ENCODE measurements at regions not wholly inside any gene's neighbourhood (a gene's known extent, or its start where the extent isn't known, plus 50 kb on each side); places are given as distances from the start of the nearest gene placed in this dataset.

- TF ChIP-seq CTCF (IDR thresholded peaks at IDR 0.05; ENCODE audit: borderline replicate concordance), result no peak
- Histone ChIP-seq H3K4me1 (no peaks in the 10 kb centered on the region), H3K36me3 (no peaks in the 10 kb centered on the region), H3K27me3 (ENCODE audit: low read depth) (no peaks in the 10 kb centered on the region), H3K9me3 (replicated peaks) (peaks cover 32% of the 10 kb centered on the region), H3K4me3 (no peak overlapping the region), H3K27ac (replicated peaks) (no peak overlapping the region)
- intact Hi-C loops (cut with micrococcal nuclease), result no loop called here
- DNase-seq, result no peak
Observed at GRCh38 chr6:167580619-167580911, 246.1 kb upstream of the AFDN start.

- no peaks in the 10 kb centered on the region for H3K36me3 ChIP-seq
- DNase-seq, result no peak
- H3K27ac ChIP-seq (replicated peaks), result no peak overlapping the region
- intact Hi-C loops (cut with micrococcal nuclease), result no loop called here
- peaks cover 33% of the 10 kb centered on the region for H3K9me3 ChIP-seq (replicated peaks)
- H3K27me3 ChIP-seq (ENCODE audit: low read depth), result no peaks in the 10 kb centered on the region
- no peak overlapping the region for H3K4me3 ChIP-seq
- no peak for TF ChIP-seq CTCF (IDR thresholded peaks at IDR 0.05; ENCODE audit: borderline replicate concordance)
- no peaks in the 10 kb centered on the region for H3K4me1 ChIP-seq
Observed at GRCh38 chr6:167581637-167582036, 245.1 kb upstream of the AFDN start.

- Histone ChIP-seq H3K4me3 (no peak overlapping the region), H3K27me3 (ENCODE audit: low read depth) (no peaks in the 10 kb centered on the region), H3K4me1 (no peaks in the 10 kb centered on the region), H3K27ac (replicated peaks) (no peak overlapping the region), H3K36me3 (no peaks in the 10 kb centered on the region), H3K9me3 (replicated peaks) (peaks cover 42% of the 10 kb centered on the region)
- no peak for DNase-seq
- TF ChIP-seq CTCF (IDR thresholded peaks at IDR 0.05; ENCODE audit: borderline replicate concordance), result no peak
- intact Hi-C loops (cut with micrococcal nuclease), result no loop called here
Observed at GRCh38 chr6:167583412-167583811, 243.3 kb upstream of the AFDN start.

GRCh38 chr6:167588181-167588919 lies 238.4 kb upstream of the AFDN start:
- Histone ChIP-seq H3K9me3 (replicated peaks) (peaks cover 31% of the 10 kb centered on the region), H3K4me3 (no peak overlapping the region), H3K27me3 (ENCODE audit: low read depth) (no peaks in the 10 kb centered on the region), H3K27ac (replicated peaks) (no peak overlapping the region), H3K4me1 (peaks cover 11% of the 10 kb centered on the region), H3K36me3 (no peaks in the 10 kb centered on the region)
- intact Hi-C loops (cut with micrococcal nuclease), result no loop called here
- no peak for DNase-seq
- TF ChIP-seq CTCF (IDR thresholded peaks at IDR 0.05; ENCODE audit: borderline replicate concordance), result no peak

GRCh38 chr6:167588920-167589614 lies 237.6 kb upstream of the AFDN start:
- Histone ChIP-seq H3K27me3 (ENCODE audit: low read depth) (no peaks in the 10 kb centered on the region), H3K36me3 (no peaks in the 10 kb centered on the region), H3K27ac (replicated peaks) (no peak overlapping the region), H3K4me1 (peaks cover 11% of the 10 kb centered on the region), H3K9me3 (replicated peaks) (peaks cover 24% of the 10 kb centered on the region), H3K4me3 (no peak overlapping the region)
- intact Hi-C loops (cut with micrococcal nuclease), result no loop called here
- no peak for DNase-seq
- no peak for TF ChIP-seq CTCF (IDR thresholded peaks at IDR 0.05; ENCODE audit: borderline replicate concordance)

Measured in left ventricle myocardium inferior (tissue), 1 donor.